Vagina (tissue), 2 donors: ENCODE measurements at regions not wholly inside any gene's neighbourhood (a gene's known extent, or its start where the extent isn't known, plus 50 kb on each side); places are given as distances from the start of the nearest gene placed in this dataset.

ENCODE experiments used
- CTCF ChIP-seq, 3 experiments: fragments of 450-650 bp in 2 of 3; fragments of 200-600 bp in 1 of 3; sonication (generic) in 1 of 3; IDR thresholded peaks; one replicate each; pipeline ENCODE4 v1.5.1; 2017 to 2019; ENCODE audit warnings: antibody characterized with exemption in 3 of 3, mild to moderate bottlenecking in 2 of 3, moderate library complexity in 2 of 3
- POLR2A ChIP-seq, 2 donors: fragments of 450-650 bp; IDR thresholded peaks; one replicate each; pipeline ENCODE4 v1.6.1; 2017; ENCODE audit warnings: antibody characterized with exemption in 2 of 2, mild to moderate bottlenecking in 2 of 2, moderate library complexity in 2 of 2
- POLR2AphosphoS5 ChIP-seq, 2 donors: sonication (generic); formaldehyde crosslinking; IDR thresholded peaks; one replicate each; pipeline ENCODE4 v1.9.0; 2017; ENCODE audit warnings: antibody characterized with exemption in 2 of 2, mild to moderate bottlenecking in 2 of 2, low read depth in 1 of 2; ENCODE audit not compliant: insufficient read depth in 1 of 2

GRCh38 chr3:76724706-76725105 lies 315.2 kb upstream of the ROBO2 start:
- TF ChIP-seq CTCF (IDR thresholded peaks at IDR 0.05) (no peak), POLR2A (IDR thresholded peaks at IDR 0.05) (no peak), POLR2AphosphoS5 (IDR thresholded peaks at IDR 0.05; ENCODE audit: insufficient read depth in 1 of 2, low read depth in 1 of 2) (no peak)
